Ishikawa (cell line): ENCODE measurements at regions not wholly inside any gene's neighbourhood (a gene's known extent, or its start where the extent isn't known, plus 50 kb on each side); places are given as distances from the start of the nearest gene placed in this dataset.

ENCODE experiments used
- CEBPB ChIP-seq: IDR thresholded peaks from 2 replicates; pipeline ENCODE4 v1.6.1; 2012
- CREB1 ChIP-seq: IDR thresholded peaks from 2 replicates; pipeline ENCODE4 v1.6.1; 2012; ENCODE audit warnings: low read depth
- EGR1 ChIP-seq: IDR thresholded peaks from 2 replicates; pipeline ENCODE4 v1.6.1; 2012
- EP300 ChIP-seq: IDR thresholded peaks from 2 replicates; pipeline ENCODE4 v1.6.1; 2012; ENCODE audit warnings: borderline replicate concordance
- FOXM1 ChIP-seq: IDR thresholded peaks from 2 replicates; pipeline ENCODE4 v1.6.1; 2012; ENCODE audit warnings: low read depth, borderline replicate concordance
- RAD21 ChIP-seq: IDR thresholded peaks from 2 replicates; pipeline ENCODE4 v1.6.1; 2012; ENCODE audit warnings: low read depth
- TAF1 ChIP-seq: IDR thresholded peaks from 2 replicates; pipeline ENCODE4 v1.6.1; 2012; ENCODE audit warnings: low read depth, mild to moderate bottlenecking
- TCF12 ChIP-seq: IDR thresholded peaks from 2 replicates; pipeline ENCODE4 v1.6.1; 2012; ENCODE audit warnings: low read depth
- TEAD4 ChIP-seq: IDR thresholded peaks from 2 replicates; pipeline ENCODE4 v1.6.1; 2012
- YY1 ChIP-seq: IDR thresholded peaks from 2 replicates; pipeline ENCODE4 v1.6.1; 2012; ENCODE audit warnings: low read depth
- TF ChIP-seq, protein P1 (sequence below): IDR thresholded peaks from 2 replicates; pipeline ENCODE4 v1.6.1; 2012; ENCODE audit warnings: low read depth, mild to moderate bottlenecking

DNA sequence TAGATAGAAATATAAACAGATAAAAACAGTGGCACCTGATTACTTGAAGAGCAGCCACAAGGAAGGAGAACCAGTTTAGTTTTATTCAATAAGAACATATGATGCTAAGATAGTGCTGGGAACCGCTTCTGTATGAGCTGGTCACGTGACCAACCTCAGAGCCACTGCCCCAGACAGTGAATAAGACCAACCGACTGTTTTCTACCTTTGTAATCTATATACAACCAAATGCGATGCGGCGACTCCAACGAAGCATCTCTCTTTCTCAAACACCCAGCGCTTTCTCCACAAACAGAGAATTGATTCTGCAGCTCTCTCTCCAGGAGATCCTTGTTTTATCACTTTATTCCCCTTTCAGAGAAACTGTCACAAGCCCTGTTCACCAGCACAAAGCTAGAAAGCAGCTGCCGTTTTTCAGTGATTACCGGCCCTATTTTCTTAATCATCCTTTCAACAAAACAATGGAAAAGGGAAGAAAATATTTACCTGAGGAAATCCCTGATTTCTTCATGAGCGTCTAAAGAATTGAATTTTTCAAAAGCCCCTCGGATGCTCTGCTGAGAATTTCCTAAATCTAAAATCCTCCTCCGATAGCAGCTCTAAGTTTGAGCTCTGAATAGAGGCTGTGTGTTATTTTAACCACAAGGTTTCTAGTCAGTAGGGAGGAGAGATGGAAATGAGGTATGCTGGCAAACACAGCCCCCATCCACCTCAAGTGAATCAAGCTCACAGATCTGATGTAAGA lies 55.7 kb upstream of the JCAD start:
- no peak for TF ChIP-seq CEBPB
- TF ChIP-seq, protein P1, sequence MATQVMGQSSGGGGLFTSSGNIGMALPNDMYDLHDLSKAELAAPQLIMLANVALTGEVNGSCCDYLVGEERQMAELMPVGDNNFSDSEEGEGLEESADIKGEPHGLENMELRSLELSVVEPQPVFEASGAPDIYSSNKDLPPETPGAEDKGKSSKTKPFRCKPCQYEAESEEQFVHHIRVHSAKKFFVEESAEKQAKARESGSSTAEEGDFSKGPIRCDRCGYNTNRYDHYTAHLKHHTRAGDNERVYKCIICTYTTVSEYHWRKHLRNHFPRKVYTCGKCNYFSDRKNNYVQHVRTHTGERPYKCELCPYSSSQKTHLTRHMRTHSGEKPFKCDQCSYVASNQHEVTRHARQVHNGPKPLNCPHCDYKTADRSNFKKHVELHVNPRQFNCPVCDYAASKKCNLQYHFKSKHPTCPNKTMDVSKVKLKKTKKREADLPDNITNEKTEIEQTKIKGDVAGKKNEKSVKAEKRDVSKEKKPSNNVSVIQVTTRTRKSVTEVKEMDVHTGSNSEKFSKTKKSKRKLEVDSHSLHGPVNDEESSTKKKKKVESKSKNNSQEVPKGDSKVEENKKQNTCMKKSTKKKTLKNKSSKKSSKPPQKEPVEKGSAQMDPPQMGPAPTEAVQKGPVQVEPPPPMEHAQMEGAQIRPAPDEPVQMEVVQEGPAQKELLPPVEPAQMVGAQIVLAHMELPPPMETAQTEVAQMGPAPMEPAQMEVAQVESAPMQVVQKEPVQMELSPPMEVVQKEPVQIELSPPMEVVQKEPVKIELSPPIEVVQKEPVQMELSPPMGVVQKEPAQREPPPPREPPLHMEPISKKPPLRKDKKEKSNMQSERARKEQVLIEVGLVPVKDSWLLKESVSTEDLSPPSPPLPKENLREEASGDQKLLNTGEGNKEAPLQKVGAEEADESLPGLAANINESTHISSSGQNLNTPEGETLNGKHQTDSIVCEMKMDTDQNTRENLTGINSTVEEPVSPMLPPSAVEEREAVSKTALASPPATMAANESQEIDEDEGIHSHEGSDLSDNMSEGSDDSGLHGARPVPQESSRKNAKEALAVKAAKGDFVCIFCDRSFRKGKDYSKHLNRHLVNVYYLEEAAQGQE = no peak
- no peak for TF ChIP-seq EP300
- TF ChIP-seq EGR1 = no peak
- TF ChIP-seq TAF1 = no peak
- TF ChIP-seq FOXM1 = no peak
- TF ChIP-seq CREB1 = no peak
- no peak for TF ChIP-seq YY1
- TF ChIP-seq TEAD4 = no peak
- no peak for TF ChIP-seq RAD21
- TF ChIP-seq TCF12 = no peak
